ENCODE measurements at regions not wholly inside any gene's neighbourhood (a gene's known extent, or its start where the extent isn't known, plus 50 kb on each side); places are given as distances from the start of the nearest gene placed in this dataset.

DNA sequence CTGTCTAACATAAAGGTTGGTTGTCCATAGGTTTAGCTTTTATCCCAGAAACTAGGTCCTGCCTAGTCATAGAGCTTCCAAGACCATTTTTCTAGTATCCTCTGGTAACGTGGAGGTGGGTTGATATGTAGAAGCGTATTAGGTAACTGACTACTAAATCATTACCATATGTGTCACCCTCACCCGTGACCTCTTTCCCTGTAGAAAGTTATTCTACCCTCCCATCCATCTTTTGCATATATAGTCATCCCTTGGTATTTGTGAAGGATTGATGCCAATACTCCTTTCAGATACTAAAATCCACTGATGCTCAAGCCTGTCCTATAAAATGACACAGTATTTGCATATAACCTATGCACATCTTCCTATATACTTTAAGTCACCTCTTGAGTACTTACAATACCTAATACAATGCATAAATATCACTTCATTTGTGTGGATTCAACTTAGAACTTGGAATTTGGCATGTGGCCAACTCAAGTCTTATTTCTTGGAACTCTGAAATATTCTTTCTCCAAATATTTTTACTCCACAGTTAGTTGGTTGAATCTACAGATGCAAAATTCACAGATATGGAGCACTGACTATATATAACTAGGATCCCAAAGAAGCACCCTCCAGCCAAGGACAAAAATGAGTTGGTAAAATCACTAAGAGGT is 497.0 kb upstream of the TENM4 start:
- H3K27me3 ChIP-seq = no peaks in the 10 kb centered on the region
- no peak for DNase-seq
- H3K4me1 ChIP-seq (ENCODE audit: insufficient read depth) = no peaks in the 10 kb centered on the region
- no peaks in the 10 kb centered on the region for H3K9me3 ChIP-seq
- intact Hi-C loops (cut with DNase I) = no loop called here
- 82 to 93% (median 89%) methylated on average over 3 of the region's 3 CpGs for WGBS, 3 donors
- H3K27ac ChIP-seq = no peak overlapping the region
- no peak overlapping the region for H3K4me3 ChIP-seq
- no peak for TF ChIP-seq POLR2A (IDR thresholded peaks at IDR 0.05)
- no peak for TF ChIP-seq EP300 (IDR thresholded peaks at IDR 0.05)
- no peak for TF ChIP-seq CTCF (IDR thresholded peaks at IDR 0.05)
- H3K36me3 ChIP-seq = no peaks in the 10 kb centered on the region

- WGBS, 3 donors = 86 to 94% (median 90%) methylated on average over 1 of the region's 1 CpG
- TF ChIP-seq POLR2A (IDR thresholded peaks at IDR 0.05) = no peak
- no peak for TF ChIP-seq EP300 (IDR thresholded peaks at IDR 0.05)
- no peak for TF ChIP-seq CTCF (IDR thresholded peaks at IDR 0.05)
- H3K27ac ChIP-seq = no peak overlapping the region
- no peaks in the 10 kb centered on the region for H3K27me3 ChIP-seq
- H3K4me3 ChIP-seq = no peak overlapping the region
- H3K36me3 ChIP-seq = no peaks in the 10 kb centered on the region
- no peak for DNase-seq
- intact Hi-C loops (cut with DNase I) = no loop called here
- H3K4me1 ChIP-seq (ENCODE audit: insufficient read depth) = no peaks in the 10 kb centered on the region
- no peaks in the 10 kb centered on the region for H3K9me3 ChIP-seq
Measured at GRCh38 chr11:79932612-79933011, 491.8 kb upstream of the TENM4 start.

- DNase-seq = no peak
Measured at GRCh38 chr11:79931692-79932091, 490.9 kb upstream of the TENM4 start.

GRCh38 chr11:79926707-79927106 is 485.9 kb upstream of the TENM4 start:
- H3K9me3 ChIP-seq = no peaks in the 10 kb centered on the region
- WGBS, 3 donors = 95 to 99% (median 98%) methylated on average over 2 of the region's 2 CpGs
- TF ChIP-seq CTCF (IDR thresholded peaks at IDR 0.05) (no peak), EP300 (IDR thresholded peaks at IDR 0.05) (no peak), POLR2A (IDR thresholded peaks at IDR 0.05) (no peak)
- no peak overlapping the region for H3K4me3 ChIP-seq
- no peak for DNase-seq
- H3K4me1 ChIP-seq (ENCODE audit: insufficient read depth) = no peaks in the 10 kb centered on the region
- intact Hi-C loops (cut with DNase I) = no loop called here
- H3K27me3 ChIP-seq = no peaks in the 10 kb centered on the region
- H3K36me3 ChIP-seq = no peaks in the 10 kb centered on the region
- no peak overlapping the region for H3K27ac ChIP-seq

More at GRCh38 chr11:79931692-79932091, 490.9 kb upstream of the TENM4 start:
- H3K4me3 ChIP-seq = no peak overlapping the region
- TF ChIP-seq EP300 (IDR thresholded peaks at IDR 0.05) (no peak), CTCF (IDR thresholded peaks at IDR 0.05) (no peak), POLR2A (IDR thresholded peaks at IDR 0.05) (no peak)
- no peaks in the 10 kb centered on the region for H3K4me1 ChIP-seq (ENCODE audit: insufficient read depth)
- intact Hi-C loops (cut with DNase I) = no loop called here
- H3K27ac ChIP-seq = no peak overlapping the region
- H3K36me3 ChIP-seq = no peaks in the 10 kb centered on the region
- 86 to 90% (median 88%) methylated on average over 1 of the region's 1 CpG for WGBS, 3 donors
- no peaks in the 10 kb centered on the region for H3K27me3 ChIP-seq
- no peaks in the 10 kb centered on the region for H3K9me3 ChIP-seq
